ENCODE measurements at regions not wholly inside any gene's neighbourhood (a gene's known extent, or its start where the extent isn't known, plus 50 kb on each side); places are given as distances from the start of the nearest gene placed in this dataset.

- Mint-ChIP-seq H3K4me1 (peaks cover 4 to 10% of the 10 kb centered on the region in 2 experiments), H3K4me3 (no peak overlapping the region), H3K36me3 (ENCODE audit: insufficient read depth in 1 of 3, low read depth in 3 of 3) (no peaks in the 10 kb centered on the region; a peak in 1 of 7 replicates), H3K9me3 (no peaks in the 10 kb centered on the region), H3K27me3 (ENCODE audit: low read depth) (no peaks in the 10 kb centered on the region), H3K27ac (no peak overlapping the region)
- H2BK12ac ChIP-seq (ENCODE audit: insufficient read length, low read depth, low read length): no peak overlapping the region
- H3K18ac ChIP-seq (ENCODE audit: insufficient read length, low read depth, low read length): no peak overlapping the region
- H3K9me3 ChIP-seq (ENCODE audit: control insufficient read depth, low read depth, low read length): no peaks in the 10 kb centered on the region
- no peak overlapping the region for H4K91ac ChIP-seq (ENCODE audit: insufficient read length, low read depth, low read length)
- WGBS (ENCODE audit: extremely low coverage, insufficient read length, low lambda C conversion rate): no CpG with 5 or more reads among the region's 1 CpG
- no peak overlapping the region for H2BK5ac ChIP-seq (ENCODE audit: insufficient read length, low read length)
- H3K4me1 ChIP-seq (ENCODE audit: insufficient read depth, low read length): no peaks in the 10 kb centered on the region
- H3K56ac ChIP-seq (ENCODE audit: insufficient read length, low read depth, low read length): no peak overlapping the region
- H4K8ac ChIP-seq (replicated peaks; ENCODE audit: insufficient read length, low read depth, low read length): no peak overlapping the region
- no peak overlapping the region for H3K4me2 ChIP-seq (ENCODE audit: insufficient read depth, insufficient read length, low read length)
- H2AK5ac ChIP-seq (ENCODE audit: insufficient read length, low read length): no peak overlapping the region
- no peaks in the 10 kb centered on the region for H3K79me2 ChIP-seq (ENCODE audit: insufficient read depth, low read length)
- H3T11ph ChIP-seq (ENCODE audit: low read length): no peak overlapping the region
- H3K27me3 ChIP-seq (ENCODE audit: insufficient read depth, low read length): no peaks in the 10 kb centered on the region
- H4K5ac ChIP-seq (ENCODE audit: insufficient read length, low read depth, low read length): no peak overlapping the region
- no peak overlapping the region for H3K23ac ChIP-seq (ENCODE audit: insufficient read length, low read depth, low read length)
- no peak for TF ChIP-seq CTCF (conservative IDR thresholded peaks at IDR 0.05)
- H2BK15ac ChIP-seq (ENCODE audit: low read depth, low read length): no peak overlapping the region
- H3K79me1 ChIP-seq (ENCODE audit: insufficient read depth, low read depth, low read length, poor library complexity, severe bottlenecking): no peaks in the 10 kb centered on the region
- H3K27ac ChIP-seq (ENCODE audit: insufficient read length, low read depth, low read length): no peak overlapping the region
- no peak for DNase-seq
- no peak overlapping the region for H2BK120ac ChIP-seq (ENCODE audit: low read depth, low read length, poor library complexity, severe bottlenecking)
- no peak overlapping the region for H3K14ac ChIP-seq (ENCODE audit: insufficient read depth, low read length)
- no peak overlapping the region for H3K4ac ChIP-seq (ENCODE audit: low read depth, low read length)
- H3K23me2 ChIP-seq (ENCODE audit: insufficient read length, low read depth, low read length, poor library complexity, severe bottlenecking): no peaks in the 10 kb centered on the region
- H2BK20ac ChIP-seq (ENCODE audit: low read depth, low read length, poor library complexity, severe bottlenecking): no peak overlapping the region
- H3K9ac ChIP-seq (ENCODE audit: extremely low read depth, insufficient read length, low read length): no peak overlapping the region
- no peak overlapping the region for H2AFZ ChIP-seq (ENCODE audit: low read length)
- no peaks in the 10 kb centered on the region for H4K20me1 ChIP-seq (ENCODE audit: control insufficient read depth, insufficient read depth, insufficient read length)
Observed at GRCh38 chr9:18216376-18216775, 257.6 kb upstream of the ADAMTSL1 start.
